SK-MEL-5 (cell line): ENCODE measurements at regions not wholly inside any gene's neighbourhood (a gene's known extent, or its start where the extent isn't known, plus 50 kb on each side); places are given as distances from the start of the nearest gene placed in this dataset.

Experiments used
- DNase-seq: peaks from one replicate; pipeline ENCODE4 v3.0.0-alpha.2; 2016; ENCODE audit warnings: low read depth, low spot score
- in situ Hi-C: cut with HindIII; loops from 2 replicates; pipeline ENCODE4 v1.10.0; 2016; ENCODE audit warnings: low sequenced_read_pairs, high pct_unique_total_duplicates, low pct_unique_long_range_greater_than_20kb

DNA sequence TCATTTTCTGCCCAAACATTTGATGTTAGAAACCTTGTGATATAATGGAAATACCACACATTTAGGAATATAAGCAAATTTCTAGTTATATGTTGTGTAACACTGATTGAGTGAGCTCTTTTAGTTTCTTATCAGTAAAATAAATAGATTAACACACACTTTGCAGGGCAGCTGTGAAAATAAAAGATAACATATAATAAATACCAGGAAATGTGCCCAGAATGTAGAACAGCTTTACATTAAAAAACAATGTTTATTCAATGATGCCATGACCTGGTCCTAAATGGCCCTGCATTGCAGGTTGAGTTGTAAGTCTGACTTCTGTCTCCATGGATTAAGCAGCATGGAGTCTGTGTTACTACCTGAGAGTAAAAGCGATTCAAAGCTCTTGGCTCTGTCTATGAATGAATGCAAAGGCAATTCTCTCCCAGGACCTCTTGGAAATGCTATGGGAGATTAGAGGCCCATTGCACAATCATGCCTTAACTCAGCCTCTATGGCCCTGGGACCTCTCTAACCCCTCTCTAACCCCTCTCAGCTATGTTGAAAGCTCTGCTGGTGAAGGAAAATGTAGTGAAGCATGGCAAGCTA lies 296.0 kb upstream of the ACTBL2 start:
- in situ Hi-C loops = no loop called here
- no peak for DNase-seq

DNA sequence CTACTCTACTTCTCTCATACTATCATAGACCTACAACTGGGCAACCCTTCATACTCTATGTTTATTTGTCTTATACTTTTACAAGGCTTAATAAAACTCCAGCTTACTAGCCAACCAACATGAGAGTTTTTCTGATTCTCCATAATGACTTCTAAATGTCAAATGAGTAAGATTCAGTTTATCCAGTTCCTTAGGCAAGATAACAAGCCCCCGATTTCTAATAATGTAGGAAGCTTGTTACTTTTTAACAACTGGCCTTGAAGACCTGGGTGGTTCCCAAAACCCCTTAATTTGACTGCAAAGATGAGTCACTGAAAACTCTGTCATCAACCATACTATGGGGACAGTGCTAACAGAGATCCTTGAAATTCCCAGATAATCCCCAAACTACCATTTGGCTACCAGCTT lies 294.6 kb upstream of the ACTBL2 start:
- no peak for DNase-seq
- in situ Hi-C loops = no loop called here

DNA sequence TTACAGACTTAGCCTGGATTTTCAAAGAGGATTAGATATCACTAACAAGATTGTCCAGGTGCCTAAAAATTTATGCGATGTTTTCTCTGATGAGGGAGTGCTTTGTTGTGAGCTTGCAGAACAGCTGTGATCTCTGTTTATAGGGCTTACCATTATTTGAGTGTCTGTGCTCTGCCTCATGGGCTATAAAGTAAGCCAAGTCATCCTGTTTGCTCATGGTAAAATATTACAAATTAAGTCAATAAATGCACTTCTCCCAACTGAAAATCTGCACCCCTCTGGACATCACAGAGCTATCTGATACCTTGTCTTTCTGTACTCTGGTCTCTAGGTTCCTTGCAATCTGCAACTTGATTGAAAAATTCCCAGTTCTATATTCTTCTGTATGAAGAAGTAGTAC lies 293.4 kb upstream of the ACTBL2 start:
- in situ Hi-C loops = no loop called here
- DNase-seq = no peak

DNA sequence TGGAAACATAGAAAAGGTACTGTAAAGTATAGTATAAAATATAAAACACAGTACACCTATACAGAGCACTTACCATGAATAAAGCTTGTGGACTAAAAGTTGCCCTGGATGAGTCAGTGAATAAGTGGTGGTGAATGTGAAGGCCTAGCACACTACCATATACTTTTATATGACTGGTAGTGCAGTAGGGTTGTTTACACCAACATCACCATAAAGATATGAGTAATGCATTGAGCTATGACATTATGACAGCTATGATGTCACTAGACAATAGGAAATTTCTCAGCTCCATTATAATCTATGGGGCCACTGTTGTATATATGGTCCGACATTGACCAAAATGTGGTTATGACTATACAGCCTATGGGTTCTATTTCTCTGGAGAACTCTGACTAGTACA lies 291.8 kb upstream of the ACTBL2 start:
- no peak for DNase-seq
- in situ Hi-C loops = no loop called here

DNA sequence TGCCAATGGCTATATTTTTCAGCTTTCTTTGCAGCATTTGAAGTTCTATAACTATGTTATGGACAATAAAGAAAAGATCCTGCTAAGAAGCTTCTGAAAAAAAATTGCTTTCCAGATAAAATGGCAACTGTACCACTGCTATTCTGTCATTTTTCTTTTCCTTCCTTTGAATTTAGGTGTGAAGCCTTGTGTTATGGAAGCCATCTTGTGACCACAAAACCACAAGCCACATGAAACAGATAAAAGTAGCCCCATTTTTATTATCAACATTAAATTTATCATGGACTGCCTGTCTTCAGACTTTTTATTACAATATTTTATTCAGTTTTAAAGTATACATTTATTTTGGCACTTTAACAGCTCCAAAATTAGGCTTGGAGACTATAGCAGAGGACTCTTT lies 289.9 kb upstream of the ACTBL2 start:
- DNase-seq = no peak

DNA sequence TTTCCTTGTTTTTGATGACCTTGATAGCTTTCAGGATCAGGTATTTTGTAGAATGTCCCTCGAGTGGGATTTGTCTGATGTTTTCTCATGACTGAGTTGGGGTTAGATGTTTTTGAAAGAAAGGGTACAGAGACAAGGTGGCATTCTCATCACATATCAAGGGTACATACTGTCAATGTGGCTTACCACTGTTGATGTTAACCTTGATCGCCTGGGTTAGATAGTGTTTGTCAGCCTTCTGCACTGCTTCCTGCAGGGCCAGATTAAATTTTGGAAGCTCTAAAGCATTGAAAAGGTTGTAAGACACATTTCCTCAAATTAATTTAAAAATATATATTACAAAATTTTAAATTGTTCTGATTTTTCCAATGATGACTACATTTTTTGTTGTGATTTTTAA lies 287.4 kb upstream of the ACTBL2 start:
- in situ Hi-C loops = no loop called here

More for the DNA sequence above, 289.9 kb upstream of the ACTBL2 start:
- in situ Hi-C loops = no loop called here

DNA sequence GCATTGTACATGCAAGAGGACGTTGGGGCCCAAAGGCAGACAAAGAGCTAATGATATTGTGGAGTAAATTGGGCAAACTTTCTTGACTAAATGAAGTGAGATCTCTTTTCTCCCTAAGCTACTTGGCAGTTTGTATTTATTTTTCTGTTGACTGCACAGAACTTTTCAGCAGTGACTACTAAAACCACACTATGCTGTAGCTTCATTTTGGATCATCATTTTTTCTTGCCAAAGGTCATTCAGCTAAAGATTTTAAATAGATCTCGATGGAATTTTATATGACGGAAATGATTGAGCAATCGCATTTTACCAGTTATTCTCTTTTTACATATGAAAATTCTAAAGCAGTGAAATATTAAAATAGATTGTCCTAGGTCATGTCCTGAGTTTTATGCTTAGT lies 286.1 kb upstream of the ACTBL2 start:
- in situ Hi-C loops = no loop called here
- DNase-seq = no peak

More for the DNA sequence above, 287.4 kb upstream of the ACTBL2 start:
- no peak for DNase-seq

DNA sequence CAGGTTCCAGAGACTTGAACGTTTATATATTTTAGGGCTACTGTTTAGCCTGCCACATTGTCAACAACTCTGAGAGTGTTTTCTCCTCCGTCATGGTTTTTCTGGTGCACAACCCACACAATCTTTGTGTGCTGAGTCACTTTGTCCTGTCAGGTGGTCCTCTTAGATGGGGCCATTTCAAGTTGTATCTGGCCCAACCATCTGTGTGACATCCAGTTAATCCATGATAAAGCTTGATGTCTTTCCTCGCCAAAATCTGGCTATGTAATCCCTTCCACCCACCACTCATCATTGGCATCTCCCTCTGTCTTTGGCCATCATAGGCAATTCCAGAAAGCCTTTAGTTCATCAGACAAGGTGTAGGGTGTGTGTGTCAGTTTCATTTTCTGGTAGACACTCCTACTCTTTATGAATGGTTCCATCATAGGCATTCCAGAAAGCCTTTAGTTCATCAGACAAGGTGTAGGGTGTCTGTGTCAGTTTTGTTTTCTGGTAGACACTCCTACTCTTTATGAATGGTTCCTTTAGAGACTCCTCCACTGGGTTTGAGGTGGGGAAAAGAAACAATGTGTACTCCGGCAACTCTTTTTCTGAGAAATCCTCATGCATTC lies 282.0 kb upstream of the ACTBL2 start:
- DNase-seq = no peak
- in situ Hi-C loops = no loop called here

DNA sequence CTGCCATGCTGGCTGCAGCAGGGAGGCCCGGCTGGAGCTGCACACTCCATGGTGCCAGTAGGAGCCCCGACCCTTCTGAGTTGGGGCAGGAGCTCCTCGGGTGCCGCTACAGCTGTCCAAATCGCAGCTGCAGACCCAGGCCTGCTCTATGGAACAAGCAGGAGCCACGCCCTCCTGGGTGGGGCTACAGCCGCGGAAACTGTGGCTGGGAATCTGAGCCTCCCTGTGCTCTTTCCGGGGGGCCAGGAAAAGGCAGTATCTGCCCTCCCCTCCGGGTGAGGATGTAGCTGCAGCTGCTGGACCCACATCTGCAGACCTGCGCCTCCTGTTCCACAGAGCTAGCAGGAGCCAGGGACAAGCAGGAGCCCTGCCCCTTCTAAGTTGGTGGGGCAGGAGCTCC lies 278.9 kb upstream of the ACTBL2 start:
- no peak for DNase-seq
- in situ Hi-C loops = no loop called here

DNA sequence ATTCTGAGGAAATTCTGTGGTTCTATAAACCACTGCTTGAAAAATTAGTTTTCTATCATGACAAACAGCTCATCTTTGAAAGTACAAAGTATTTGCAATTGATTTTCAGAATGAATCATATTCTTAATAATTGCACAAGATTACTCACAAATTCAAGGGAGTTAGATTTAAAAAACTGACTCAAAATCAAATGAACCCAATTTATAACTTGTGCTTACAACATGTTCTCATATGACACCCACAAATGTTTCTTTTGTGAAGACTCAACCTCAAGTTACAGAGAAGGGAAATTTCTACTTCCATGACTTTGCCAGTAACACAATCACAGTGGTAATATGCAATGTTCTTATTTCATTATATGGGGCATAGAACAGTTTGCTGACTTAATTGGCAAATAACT lies 272.0 kb upstream of the ACTBL2 start:
- no peak for DNase-seq
- in situ Hi-C loops = no loop called here

DNA sequence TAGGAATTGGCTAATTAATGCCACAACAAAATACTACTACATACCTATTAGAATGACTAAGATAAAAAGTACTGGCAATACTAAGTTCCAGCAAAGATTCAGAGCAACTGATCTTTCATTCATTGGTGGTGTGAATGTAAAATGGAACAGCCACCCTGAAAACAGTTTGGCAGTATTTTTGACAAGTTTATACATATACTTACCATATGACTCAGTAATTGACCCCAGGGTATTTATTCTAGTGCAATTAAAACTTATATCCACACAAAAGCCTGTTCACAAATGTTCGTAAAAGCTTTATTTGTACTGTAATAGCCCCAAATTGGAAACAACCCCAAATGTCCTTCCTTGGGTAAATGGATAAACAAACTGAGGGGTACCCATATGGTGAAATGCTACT lies 270.8 kb upstream of the ACTBL2 start:
- DNase-seq = peak; percentile 30
- in situ Hi-C loops = no loop called here

DNA sequence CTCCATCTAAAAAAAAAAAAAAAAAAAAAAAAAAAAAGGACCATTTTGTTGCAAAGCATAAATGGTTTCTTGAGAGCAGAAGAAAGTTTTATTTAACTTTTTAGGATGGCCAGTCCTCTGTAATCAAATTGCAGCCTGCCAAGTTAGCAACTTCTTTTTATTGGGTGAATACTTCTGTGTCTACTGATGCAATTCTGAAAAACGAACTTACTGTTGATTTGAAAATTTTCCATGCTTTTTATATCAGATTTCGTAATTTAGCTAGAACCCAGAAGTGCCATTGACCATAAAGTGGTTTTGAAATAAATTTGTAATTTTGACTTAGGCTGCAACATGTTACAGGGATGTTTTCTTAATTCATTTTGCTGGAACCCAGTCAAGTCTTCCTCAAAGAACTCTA lies 269.1 kb upstream of the ACTBL2 start:
- no peak for DNase-seq
- in situ Hi-C loops = no loop called here

DNA sequence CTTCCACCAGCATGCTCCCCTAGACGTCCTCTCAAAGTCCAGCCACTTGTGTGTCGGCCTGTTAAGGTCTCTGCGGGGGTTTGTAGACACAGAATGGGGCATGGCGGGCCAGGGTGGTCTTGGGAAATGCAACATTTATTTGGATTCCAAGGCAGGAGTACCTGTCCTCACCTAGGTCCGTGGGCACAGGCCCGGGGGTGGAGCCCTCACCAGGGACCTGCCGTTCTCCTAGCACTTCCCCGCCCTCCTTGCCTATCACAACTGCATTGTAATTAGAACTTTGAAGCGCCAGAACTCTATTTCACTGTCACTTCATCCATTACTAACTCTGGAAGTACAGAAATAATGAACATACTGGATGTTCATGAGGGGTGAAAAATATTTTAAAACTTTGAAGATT lies 268.3 kb upstream of the ACTBL2 start:
- in situ Hi-C loops = no loop called here
- DNase-seq = no peak

DNA sequence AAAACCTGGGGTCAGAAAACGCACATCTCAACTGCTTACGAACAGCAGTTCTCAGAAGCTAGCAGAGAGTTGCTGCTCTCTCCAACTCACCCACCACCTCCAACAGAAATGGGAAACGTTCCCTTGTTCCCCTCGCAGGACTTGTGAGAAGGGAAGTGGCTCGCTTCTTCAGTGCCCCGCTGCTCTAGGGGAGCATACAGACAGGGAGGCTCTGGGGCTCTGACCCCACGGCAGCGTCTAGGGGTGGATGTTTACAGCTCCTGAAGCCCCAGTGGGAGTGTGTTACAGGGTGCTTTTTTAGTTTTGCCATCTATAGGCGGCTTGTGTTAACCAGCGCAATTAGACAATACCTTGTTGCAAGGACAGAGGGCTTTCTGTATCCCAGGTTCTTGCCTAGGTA lies 267.7 kb upstream of the ACTBL2 start:
- no peak for DNase-seq
- in situ Hi-C loops = no loop called here

DNA sequence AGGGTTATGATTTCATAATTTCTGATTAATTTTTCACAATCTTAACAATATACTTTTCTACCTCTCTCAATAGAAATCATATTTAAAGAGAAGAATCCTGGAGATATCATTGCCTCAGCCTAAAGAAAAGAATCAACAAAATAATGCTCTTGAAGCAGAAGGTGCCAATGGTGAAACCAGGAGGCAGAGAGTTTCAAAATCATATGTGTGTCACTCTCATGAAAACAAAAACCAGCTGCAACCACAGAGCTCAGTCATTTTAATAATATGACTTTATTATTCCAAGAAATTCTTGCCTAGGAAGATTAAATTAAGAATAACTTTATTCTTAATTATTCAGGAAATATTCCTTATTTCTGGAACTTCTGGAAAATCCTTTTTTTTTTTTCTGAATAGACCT lies 266.8 kb upstream of the ACTBL2 start:
- in situ Hi-C loops = no loop called here
- no peak for DNase-seq

DNA sequence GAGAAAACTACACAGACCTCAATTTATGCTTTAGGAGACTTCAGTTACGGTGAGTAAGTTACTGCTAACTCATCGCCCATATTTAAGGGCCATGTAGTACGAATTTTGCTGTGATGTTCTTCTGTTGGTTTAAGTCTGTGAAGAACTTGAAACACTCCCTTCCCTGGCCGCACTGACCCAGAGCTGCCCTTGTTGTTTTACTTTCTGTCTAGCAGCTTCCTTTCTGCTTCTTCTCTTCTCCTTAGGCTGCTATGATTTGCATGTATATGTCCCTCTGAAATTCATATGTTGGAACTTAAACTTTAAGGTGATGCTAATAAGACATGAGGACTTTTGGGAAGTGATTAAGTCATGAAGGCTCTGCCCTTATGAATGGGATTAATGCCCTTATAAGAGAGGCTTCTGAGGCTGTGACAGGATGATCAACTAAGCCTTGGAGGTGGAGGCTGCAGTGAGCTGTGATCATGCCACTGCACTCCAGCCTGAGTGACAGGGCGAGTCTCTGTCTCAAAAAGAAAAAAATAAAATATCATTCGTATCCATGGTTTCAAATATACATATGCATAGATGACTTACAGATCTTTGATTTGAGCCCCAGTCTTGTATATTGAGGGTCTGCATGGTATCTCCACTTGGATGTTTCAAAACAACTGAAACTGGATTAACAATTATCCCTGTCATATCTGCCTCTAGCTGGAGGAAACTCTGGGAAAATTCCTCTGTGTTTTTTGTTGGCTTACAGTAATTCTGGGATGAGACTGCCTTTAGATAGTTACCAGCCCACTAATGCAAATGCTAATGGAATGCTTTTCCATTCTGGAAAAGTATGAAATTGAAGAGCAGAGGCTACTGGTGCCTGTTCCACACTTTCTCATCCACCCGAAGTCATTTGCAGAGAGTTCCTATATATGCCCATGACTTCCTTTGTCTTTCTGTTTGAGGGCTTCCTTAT lies 263.4 kb upstream of the ACTBL2 start:
- in situ Hi-C loops = no loop called here
- no peak for DNase-seq

DNA sequence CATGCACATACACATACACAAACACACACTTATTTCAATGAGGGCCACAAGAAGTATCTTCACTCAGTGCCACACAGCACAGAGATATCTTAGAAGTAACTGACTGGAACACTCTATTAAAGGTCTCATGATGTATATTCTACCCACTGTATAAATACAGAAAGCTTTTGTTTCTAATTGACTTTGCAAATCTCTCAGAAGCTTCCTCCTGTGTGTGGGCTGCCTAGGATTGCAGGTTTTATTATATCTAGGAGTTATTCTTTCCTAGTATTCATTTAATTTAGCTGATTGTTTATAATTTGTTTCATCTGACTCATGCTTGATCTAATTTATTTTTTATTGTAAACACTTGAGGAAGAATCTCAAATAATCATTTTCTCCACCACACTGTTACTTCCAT lies 262.4 kb upstream of the ACTBL2 start:
- in situ Hi-C loops = no loop called here
- peak; percentile 51 for DNase-seq

DNA sequence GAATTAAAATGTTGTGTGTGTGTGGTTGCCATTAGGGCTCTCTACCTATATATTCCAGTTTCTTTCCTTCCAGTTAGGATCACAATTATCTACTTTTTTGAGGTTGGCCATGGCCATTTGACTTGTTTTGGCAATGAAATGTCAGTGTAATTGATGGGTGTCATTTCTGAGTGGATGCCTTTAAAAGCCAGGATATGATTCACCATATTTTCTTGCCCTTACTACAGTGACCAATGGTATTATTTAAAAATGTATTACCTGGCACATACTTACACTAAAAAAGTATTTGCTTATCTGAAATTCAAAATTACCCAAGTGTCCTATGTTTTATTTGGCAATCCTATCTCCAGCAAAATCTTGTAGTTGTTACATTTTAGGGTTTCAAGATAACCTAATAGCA lies 258.7 kb upstream of the ACTBL2 start:
- in situ Hi-C loops = no loop called here

DNA sequence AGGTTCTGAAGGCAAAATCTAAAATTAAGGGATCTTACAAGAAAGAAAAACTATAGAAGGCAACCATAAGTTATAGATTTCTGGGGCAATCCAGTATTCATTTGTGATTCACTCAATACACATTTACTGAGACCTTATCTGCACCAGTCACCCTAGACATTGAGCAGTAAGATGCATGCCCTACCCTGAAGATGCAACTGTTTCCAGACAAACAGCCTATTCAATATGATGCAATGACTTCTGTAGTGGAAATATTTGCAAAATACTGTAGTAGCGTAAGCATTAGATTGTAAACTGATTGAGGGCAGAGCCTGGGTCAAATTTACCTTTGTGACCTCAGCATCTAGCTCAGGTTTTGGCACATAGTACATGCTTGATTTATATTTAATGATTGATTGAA lies 256.2 kb upstream of the ACTBL2 start:
- in situ Hi-C loops = no loop called here
- no peak for DNase-seq

More for the DNA sequence above, 258.7 kb upstream of the ACTBL2 start:
- no peak for DNase-seq
